ENCODE measurements at regions not wholly inside any gene's neighbourhood (a gene's known extent, or its start where the extent isn't known, plus 50 kb on each side); places are given as distances from the start of the nearest gene placed in this dataset.

DNA sequence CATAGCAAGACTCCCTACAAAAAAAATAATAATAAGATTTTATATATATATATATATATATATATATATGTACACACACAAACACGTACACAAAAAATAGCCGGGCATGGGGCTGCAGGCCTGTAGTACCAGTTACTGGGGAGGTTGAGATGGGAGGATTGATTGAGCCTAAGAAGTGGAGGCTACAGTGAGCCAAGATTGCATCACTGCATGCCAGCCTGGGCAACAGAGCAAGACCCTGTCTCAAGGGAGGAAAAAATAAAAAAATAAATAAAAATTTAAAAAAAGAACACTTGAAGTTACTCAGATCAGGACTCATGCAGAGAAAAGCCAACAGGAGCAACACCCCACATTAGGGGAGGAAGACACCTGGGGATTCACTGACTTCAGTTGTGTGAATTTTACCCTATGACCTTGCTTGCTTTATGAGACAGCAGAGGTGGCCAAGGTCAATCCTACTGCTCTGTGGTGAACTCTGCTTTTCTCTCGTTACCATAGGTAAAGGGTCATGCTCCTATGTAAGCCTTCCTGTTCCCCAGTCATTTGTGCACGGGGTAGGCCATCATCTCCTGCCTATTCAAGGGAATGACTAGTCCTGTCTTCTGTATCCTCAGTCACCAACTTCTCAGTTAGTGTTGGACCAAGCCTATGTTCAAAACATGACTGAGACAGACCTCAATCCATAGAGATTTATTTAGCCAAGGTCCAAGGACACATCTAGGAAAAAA is 1119.8 kb upstream of the TMEM132C start:
- no peak for DNase-seq (ENCODE audit: low read depth)

DNA sequence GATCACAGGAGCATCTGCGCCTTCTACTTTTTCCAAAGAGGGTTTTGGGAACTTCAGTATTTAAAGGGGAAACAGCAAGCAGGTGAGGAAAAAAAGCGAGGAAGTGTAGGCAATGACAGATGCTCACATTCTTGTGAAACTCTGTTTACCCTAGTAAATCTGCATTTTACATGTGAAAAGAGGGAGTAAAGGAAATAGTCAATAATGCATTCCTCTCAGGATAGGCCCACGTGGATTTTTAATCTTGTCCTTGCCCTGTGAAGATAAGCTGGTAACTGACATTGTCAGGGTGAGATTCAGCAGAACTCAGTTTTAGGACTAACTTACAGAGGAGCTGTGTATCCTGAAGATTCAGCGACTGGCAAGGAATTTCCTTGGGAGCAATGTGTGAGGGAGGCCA is 1119.2 kb upstream of the TMEM132C start:
- DNase-seq (ENCODE audit: low read depth) = no peak
- TF ChIP-seq, protein P1, sequence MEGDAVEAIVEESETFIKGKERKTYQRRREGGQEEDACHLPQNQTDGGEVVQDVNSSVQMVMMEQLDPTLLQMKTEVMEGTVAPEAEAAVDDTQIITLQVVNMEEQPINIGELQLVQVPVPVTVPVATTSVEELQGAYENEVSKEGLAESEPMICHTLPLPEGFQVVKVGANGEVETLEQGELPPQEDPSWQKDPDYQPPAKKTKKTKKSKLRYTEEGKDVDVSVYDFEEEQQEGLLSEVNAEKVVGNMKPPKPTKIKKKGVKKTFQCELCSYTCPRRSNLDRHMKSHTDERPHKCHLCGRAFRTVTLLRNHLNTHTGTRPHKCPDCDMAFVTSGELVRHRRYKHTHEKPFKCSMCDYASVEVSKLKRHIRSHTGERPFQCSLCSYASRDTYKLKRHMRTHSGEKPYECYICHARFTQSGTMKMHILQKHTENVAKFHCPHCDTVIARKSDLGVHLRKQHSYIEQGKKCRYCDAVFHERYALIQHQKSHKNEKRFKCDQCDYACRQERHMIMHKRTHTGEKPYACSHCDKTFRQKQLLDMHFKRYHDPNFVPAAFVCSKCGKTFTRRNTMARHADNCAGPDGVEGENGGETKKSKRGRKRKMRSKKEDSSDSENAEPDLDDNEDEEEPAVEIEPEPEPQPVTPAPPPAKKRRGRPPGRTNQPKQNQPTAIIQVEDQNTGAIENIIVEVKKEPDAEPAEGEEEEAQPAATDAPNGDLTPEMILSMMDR (conservative IDR thresholded peaks at IDR 0.05; ENCODE audit: low read length) = no peak
- H3K4me3 ChIP-seq (ENCODE audit: low read length) = no peak overlapping the region

More for the DNA sequence above, 1119.8 kb upstream of the TMEM132C start:
- no peak overlapping the region for H3K4me3 ChIP-seq (ENCODE audit: low read length)
- TF ChIP-seq, protein P1 (conservative IDR thresholded peaks at IDR 0.05; ENCODE audit: low read length) = no peak

GRCh38 chr12:127148318-127148717 is 1118.7 kb upstream of the TMEM132C start:
- H3K4me3 ChIP-seq (ENCODE audit: low read length) = no peak overlapping the region
- TF ChIP-seq, protein P1 (conservative IDR thresholded peaks at IDR 0.05; ENCODE audit: low read length) = no peak
- no peak for DNase-seq (ENCODE audit: low read depth)

- no peak overlapping the region for H3K4me3 ChIP-seq (ENCODE audit: low read length)
- TF ChIP-seq, protein P1 (conservative IDR thresholded peaks at IDR 0.05; ENCODE audit: low read length) = no peak
- DNase-seq (ENCODE audit: low read depth) = peak; percentile 96
Measured at GRCh38 chr12:127149226-127149964, 1117.6 kb upstream of the TMEM132C start.

GRCh38 chr12:127150028-127150427 is 1116.9 kb upstream of the TMEM132C start:
- DNase-seq (ENCODE audit: low read depth) = no peak

DNA sequence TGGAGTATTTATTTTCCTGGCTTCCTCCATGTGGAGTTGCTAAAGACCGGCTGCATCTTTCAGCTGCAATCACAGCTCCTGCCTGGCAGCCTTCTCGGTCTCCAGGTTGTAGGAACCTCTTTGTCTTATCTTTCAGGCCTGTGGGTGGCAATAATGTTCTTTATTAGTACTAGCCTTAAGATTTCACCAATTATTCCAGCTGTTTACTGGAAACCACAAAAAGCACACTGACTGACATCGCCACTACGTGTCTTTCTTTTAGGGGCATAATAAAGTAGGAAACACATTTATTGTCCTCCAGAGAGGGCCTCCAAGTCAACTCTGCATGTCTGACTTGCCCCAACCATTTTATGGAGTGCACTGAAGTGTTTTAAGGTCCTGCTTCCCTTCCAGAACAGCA is 1116.5 kb upstream of the TMEM132C start:
- DNase-seq (ENCODE audit: low read depth) = no peak
- no peak overlapping the region for H3K4me3 ChIP-seq (ENCODE audit: low read length)
- TF ChIP-seq, protein P1 (conservative IDR thresholded peaks at IDR 0.05; ENCODE audit: low read length) = no peak

More at GRCh38 chr12:127150028-127150427, 1116.9 kb upstream of the TMEM132C start:
- TF ChIP-seq, protein P1 (conservative IDR thresholded peaks at IDR 0.05; ENCODE audit: low read length) = no peak
- no peak overlapping the region for H3K4me3 ChIP-seq (ENCODE audit: low read length)

DNA sequence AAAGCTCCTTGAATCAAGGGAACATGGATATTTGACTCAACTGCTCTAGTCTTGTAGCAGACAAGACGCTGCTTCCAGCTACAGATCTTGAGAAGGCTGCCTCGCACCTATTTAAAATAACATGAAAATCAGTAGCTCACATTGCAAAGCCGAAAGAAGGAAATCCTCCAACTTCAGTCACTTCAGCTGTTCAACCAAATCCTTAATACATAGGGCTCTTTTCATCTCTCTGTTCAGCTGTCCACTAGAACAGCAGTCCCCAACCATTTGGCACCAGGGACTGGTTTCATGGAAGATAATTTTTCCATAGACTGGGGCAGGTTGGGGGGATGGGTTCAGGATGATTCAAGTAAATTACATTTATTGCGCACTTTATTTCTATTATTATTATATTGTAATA is 1116.0 kb upstream of the TMEM132C start:
- H3K4me3 ChIP-seq (ENCODE audit: low read length) = no peak overlapping the region
- TF ChIP-seq, protein P1 (conservative IDR thresholded peaks at IDR 0.05; ENCODE audit: low read length) = no peak
- DNase-seq (ENCODE audit: low read depth) = no peak

Data from AG10803 (cell line).